Liver (tissue), 8 donors: ENCODE measurements at regions not wholly inside any gene's neighbourhood (a gene's known extent, or its start where the extent isn't known, plus 50 kb on each side); places are given as distances from the start of the nearest gene placed in this dataset.

Experiments
- DNase-seq: peaks from one replicate; pipeline ENCODE4 v3.0.0-alpha.2; 2017; ENCODE audit warnings: low spot score
- H3K27ac ChIP-seq, 2 donors: one replicate each; pipeline ENCODE4 v1.7.0; 2013; ENCODE audit warnings: inconsistent platforms in 2 of 2, low read length in 2 of 2, control low read depth in 1 of 2, low read depth in 1 of 2, mild to moderate bottlenecking in 1 of 2
- H3K27me3 ChIP-seq, 4 donors: one replicate each; pipeline versions ENCODE4 v1.6.1 to v1.7.0; 2013; ENCODE audit warnings: low read length in 3 of 4, inconsistent platforms in 1 of 4, mild to moderate bottlenecking in 1 of 4, moderate library complexity in 1 of 4; ENCODE audit not compliant: control insufficient read depth in 4 of 4, insufficient read depth in 4 of 4
- H3K36me3 ChIP-seq, 4 donors: one replicate each; pipeline versions ENCODE4 v1.6.1 to v1.7.0; 2013; ENCODE audit warnings: low read length in 3 of 4, mild to moderate bottlenecking in 3 of 4, low read depth in 1 of 4, moderate library complexity in 1 of 4; ENCODE audit not compliant: control insufficient read depth in 4 of 4, insufficient read depth in 3 of 4
- H3K4me1 ChIP-seq, 4 donors: one replicate each; pipeline versions ENCODE4 v1.6.1 to v1.7.0; 2013; ENCODE audit warnings: low read length in 3 of 4, mild to moderate bottlenecking in 3 of 4, moderate library complexity in 1 of 4; ENCODE audit not compliant: control insufficient read depth in 4 of 4, insufficient read depth in 4 of 4
- H3K4me3 ChIP-seq, 3 donors: one replicate each; pipeline versions ENCODE4 v1.6.1 to v1.7.0; 2013; ENCODE audit warnings: low read length in 3 of 3, control low read depth in 1 of 3, low read depth in 1 of 3, mild to moderate bottlenecking in 1 of 3
- H3K9ac ChIP-seq, 2 donors: one replicate each; pipeline ENCODE4 v1.7.0; 2013; ENCODE audit warnings: low read length in 2 of 2, mild to moderate bottlenecking in 2 of 2, moderate library complexity in 2 of 2, control low read depth in 1 of 2, low read depth in 1 of 2
- H3K9me3 ChIP-seq, 4 donors: one replicate each; pipeline versions ENCODE4 v1.6.1 to v1.7.0; 2013; ENCODE audit warnings: low read length in 3 of 4; ENCODE audit not compliant: control insufficient read depth in 4 of 4
- CTCF ChIP-seq: fragments of 150-350 bp; IDR thresholded peaks from 2 replicates; pipeline ENCODE4 v1.5.1; 2017; ENCODE audit warnings: improper control_type of control experiment, low read depth, low read length; ENCODE audit not compliant: missing input control
- EGR1 ChIP-seq, 2 donors: IDR thresholded peaks; 2 replicates each; pipeline ENCODE4 v1.6.1; 2016 to 2018; ENCODE audit warnings: antibody characterized with exemption in 2 of 2, low read depth in 2 of 2
- FOXA1 ChIP-seq: IDR thresholded peaks from 2 replicates; pipeline ENCODE4 v1.6.1; 2016; ENCODE audit warnings: antibody characterized with exemption
- FOXA2 ChIP-seq: IDR thresholded peaks from 2 replicates; pipeline ENCODE4 v1.6.1; 2016; ENCODE audit warnings: antibody characterized with exemption
- GABPA ChIP-seq, 2 donors: IDR thresholded peaks in 1 of 2; conservative IDR thresholded peaks in 1 of 2; 2 replicates each; pipeline ENCODE4 v1.6.1; 2016; ENCODE audit warnings: antibody characterized with exemption in 2 of 2, mild to moderate bottlenecking in 1 of 2, moderate library complexity in 1 of 2
- HNF4A ChIP-seq, 2 donors: conservative IDR thresholded peaks; 2 replicates each; pipeline ENCODE4 v1.6.1; 2016; ENCODE audit warnings: antibody characterized with exemption in 2 of 2, mild to moderate bottlenecking in 2 of 2
- HNF4G ChIP-seq: IDR thresholded peaks from 2 replicates; pipeline ENCODE4 v1.6.1; 2016; ENCODE audit warnings: antibody characterized with exemption
- MAX ChIP-seq: IDR thresholded peaks from 2 replicates; pipeline ENCODE4 v1.6.1; 2016; ENCODE audit warnings: antibody characterized with exemption
- NR2F2 ChIP-seq: IDR thresholded peaks from 2 replicates; pipeline ENCODE4 v1.6.1; 2016; ENCODE audit warnings: antibody characterized with exemption
- YY1 ChIP-seq: IDR thresholded peaks from 2 replicates; pipeline ENCODE4 v1.6.1; 2016; ENCODE audit warnings: antibody characterized with exemption, mild to moderate bottlenecking
- WGBS: extraction: QIAGEN DNeasy Blood & Tissue Kit; methylation state at CpG from one replicate; pipeline ENCODE4 v1.1.7; 2013; 5-methylcytosine and 5-hydroxymethylcytosine counted together
- TF ChIP-seq, protein P1 (sequence below): IDR thresholded peaks from 2 replicates; pipeline ENCODE4 v1.6.1; 2016; ENCODE audit warnings: antibody characterized with exemption
- TF ChIP-seq, protein P2 (sequence below): IDR thresholded peaks from 2 replicates; pipeline ENCODE4 v1.6.1; 2016; ENCODE audit warnings: antibody characterized with exemption, mild to moderate bottlenecking
- TF ChIP-seq, protein P3 (sequence below): IDR thresholded peaks from 2 replicates; pipeline ENCODE4 v1.6.1; 2016; ENCODE audit warnings: antibody characterized with exemption
- donor health status: healthy.
- donor health status: healthy.
- donor health status: healthy.
- donor health status: healthy.
- donor health status: healthy.

DNA sequence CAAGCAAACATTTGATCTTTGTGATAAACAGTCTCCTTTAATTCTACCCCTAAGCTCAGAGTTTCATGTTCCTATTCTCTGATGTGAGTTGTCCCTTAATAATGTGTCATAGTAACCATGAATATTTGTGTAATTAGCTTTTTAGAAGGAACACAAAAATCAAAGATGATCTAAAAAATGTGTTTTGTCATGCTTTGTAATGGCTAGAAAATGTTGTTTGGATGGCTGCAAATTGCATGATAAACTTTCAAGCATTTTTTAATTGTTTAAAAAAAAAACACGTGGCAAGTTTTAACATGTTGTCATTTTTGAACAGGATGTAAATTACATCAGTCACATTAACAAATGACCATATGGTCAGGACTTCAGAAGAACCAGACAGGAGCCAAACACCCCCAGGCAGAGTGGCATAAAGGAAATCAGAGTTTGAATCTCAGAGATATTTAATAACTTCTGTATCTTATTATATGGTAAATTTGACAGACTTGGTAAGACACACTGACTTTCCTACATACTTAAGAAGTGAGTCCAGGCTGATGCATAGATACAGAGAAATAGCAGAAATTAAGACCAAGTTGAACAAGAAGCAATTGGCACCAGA, 223.9 kb upstream of the VEGFC start:
- WGBS = 44% methylated on average over 1 of the region's 1 CpG
- peaks cover 0 to 6% (median 4%) of the 10 kb centered on the region in 4 donors for H3K9me3 ChIP-seq
- no peaks in the 10 kb centered on the region for H3K4me1 ChIP-seq
- H3K36me3 ChIP-seq = no peaks in the 10 kb centered on the region
- TF ChIP-seq, protein P1, sequence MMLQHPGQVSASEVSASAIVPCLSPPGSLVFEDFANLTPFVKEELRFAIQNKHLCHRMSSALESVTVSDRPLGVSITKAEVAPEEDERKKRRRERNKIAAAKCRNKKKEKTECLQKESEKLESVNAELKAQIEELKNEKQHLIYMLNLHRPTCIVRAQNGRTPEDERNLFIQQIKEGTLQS = no peak
- TF ChIP-seq HNF4G (no peak), FOXA1 (no peak), HNF4A (conservative IDR thresholded peaks at IDR 0.05) (no peak), FOXA2 (no peak), CTCF (no peak), NR2F2 (no peak), YY1 (no peak), GABPA (IDR thresholded peaks at IDR 0.05 in 1 of 2, conservative IDR thresholded peaks at IDR 0.05 in 1 of 2) (no peak), EGR1 (IDR thresholded peaks at IDR 0.05; ENCODE audit: low read depth in 2 of 2) (no peak)
- TF ChIP-seq, protein P2, sequence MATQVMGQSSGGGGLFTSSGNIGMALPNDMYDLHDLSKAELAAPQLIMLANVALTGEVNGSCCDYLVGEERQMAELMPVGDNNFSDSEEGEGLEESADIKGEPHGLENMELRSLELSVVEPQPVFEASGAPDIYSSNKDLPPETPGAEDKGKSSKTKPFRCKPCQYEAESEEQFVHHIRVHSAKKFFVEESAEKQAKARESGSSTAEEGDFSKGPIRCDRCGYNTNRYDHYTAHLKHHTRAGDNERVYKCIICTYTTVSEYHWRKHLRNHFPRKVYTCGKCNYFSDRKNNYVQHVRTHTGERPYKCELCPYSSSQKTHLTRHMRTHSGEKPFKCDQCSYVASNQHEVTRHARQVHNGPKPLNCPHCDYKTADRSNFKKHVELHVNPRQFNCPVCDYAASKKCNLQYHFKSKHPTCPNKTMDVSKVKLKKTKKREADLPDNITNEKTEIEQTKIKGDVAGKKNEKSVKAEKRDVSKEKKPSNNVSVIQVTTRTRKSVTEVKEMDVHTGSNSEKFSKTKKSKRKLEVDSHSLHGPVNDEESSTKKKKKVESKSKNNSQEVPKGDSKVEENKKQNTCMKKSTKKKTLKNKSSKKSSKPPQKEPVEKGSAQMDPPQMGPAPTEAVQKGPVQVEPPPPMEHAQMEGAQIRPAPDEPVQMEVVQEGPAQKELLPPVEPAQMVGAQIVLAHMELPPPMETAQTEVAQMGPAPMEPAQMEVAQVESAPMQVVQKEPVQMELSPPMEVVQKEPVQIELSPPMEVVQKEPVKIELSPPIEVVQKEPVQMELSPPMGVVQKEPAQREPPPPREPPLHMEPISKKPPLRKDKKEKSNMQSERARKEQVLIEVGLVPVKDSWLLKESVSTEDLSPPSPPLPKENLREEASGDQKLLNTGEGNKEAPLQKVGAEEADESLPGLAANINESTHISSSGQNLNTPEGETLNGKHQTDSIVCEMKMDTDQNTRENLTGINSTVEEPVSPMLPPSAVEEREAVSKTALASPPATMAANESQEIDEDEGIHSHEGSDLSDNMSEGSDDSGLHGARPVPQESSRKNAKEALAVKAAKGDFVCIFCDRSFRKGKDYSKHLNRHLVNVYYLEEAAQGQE = no peak
- TF ChIP-seq, protein P3, sequence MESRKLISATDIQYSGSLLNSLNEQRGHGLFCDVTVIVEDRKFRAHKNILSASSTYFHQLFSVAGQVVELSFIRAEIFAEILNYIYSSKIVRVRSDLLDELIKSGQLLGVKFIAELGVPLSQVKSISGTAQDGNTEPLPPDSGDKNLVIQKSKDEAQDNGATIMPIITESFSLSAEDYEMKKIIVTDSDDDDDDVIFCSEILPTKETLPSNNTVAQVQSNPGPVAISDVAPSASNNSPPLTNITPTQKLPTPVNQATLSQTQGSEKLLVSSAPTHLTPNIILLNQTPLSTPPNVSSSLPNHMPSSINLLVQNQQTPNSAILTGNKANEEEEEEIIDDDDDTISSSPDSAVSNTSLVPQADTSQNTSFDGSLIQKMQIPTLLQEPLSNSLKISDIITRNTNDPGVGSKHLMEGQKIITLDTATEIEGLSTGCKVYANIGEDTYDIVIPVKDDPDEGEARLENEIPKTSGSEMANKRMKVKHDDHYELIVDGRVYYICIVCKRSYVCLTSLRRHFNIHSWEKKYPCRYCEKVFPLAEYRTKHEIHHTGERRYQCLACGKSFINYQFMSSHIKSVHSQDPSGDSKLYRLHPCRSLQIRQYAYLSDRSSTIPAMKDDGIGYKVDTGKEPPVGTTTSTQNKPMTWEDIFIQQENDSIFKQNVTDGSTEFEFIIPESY = no peak
- no peak overlapping the region for H3K4me3 ChIP-seq
- H3K9ac ChIP-seq = no peak overlapping the region
- DNase-seq = no peak
- no peak overlapping the region for H3K27ac ChIP-seq
- H3K27me3 ChIP-seq = no peaks in the 10 kb centered on the region

DNA sequence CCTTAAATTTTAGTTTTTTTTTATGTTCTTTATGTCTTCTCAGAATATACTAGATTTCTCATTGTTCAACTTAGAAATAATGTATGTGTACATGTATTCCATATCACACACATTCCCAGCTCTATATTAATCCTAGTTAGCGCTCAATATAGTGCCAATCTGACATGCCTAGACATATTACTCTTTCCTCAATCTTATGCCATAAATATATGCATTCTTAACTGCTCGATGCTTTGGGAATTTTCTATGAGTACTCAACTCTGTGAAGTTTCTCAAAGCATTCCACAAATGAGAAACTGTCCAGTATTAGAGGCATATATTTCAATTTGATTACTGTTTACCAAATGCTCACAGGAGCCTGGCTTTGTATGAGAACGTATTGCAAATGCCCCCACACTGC, 231.2 kb upstream of the VEGFC start:
- WGBS = 73% methylated on average over 3 of the region's 3 CpGs
- Histone ChIP-seq H3K36me3 (no peaks in the 10 kb centered on the region), H3K9me3 (no peaks in the 10 kb centered on the region), H3K27ac (no peak overlapping the region), H3K27me3 (peaks cover 0 to 2% (median 0%) of the 10 kb centered on the region in 4 donors), H3K4me3 (no peak overlapping the region), H3K4me1 (no peaks in the 10 kb centered on the region), H3K9ac (no peak overlapping the region)
- no peak for TF ChIP-seq HNF4G
- TF ChIP-seq CTCF = no peak
- TF ChIP-seq NR2F2 = no peak
- no peak for TF ChIP-seq MAX
- TF ChIP-seq EGR1 (IDR thresholded peaks at IDR 0.05; ENCODE audit: low read depth in 2 of 2) = no peak
- no peak for DNase-seq
